Activated CD4-positive, alpha-beta T cell treated with anti-CD3 and anti-CD28 coated beads for 1 hour (primary cell): ENCODE measurements at regions not wholly inside any gene's neighbourhood (a gene's known extent, or its start where the extent isn't known, plus 50 kb on each side); places are given as distances from the start of the nearest gene placed in this dataset.

ENCODE experiments used
- DNase-seq: peaks from one replicate; pipeline ENCODE4 v3.0.0-alpha.2; 2020

DNA sequence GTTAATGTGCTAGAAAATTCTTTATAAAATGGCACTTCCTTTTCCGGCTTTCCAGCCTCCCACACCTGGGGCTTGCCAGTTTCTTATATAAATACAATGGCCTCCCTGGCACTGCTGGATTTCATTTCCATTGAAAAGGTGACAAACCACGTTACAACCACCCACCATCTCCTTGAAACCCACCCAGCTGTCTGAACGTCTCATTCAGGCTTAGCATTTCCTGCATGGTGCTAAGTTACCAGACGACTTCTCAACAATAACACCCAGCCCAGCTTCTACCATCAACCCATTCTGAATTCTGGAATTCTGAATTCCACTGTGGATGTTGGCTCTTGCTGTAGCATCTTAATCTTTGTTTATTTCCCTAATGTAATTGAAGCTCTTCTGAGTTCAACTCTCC lies 499.8 kb upstream of the CELF2 start:
- no peak for DNase-seq

DNA sequence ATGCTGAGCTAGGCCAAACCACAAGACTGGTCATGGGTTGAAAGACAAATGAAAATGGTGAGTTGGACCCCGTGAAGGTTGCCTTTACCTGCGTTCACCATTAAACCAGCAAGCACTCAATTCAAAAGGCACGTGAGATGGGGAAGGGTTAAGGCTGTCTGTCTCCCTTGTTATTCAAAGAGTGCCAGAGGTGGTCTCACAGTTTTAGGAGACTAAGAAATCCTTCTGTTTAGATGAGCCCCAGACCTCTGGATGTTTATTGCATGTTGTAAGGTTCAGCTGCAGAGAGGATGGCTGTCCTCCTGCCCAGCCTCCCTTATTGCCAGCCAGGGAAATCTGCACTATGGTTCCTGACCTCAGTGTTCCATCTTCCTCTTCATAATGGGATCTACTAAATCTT lies 498.0 kb upstream of the CELF2 start:
- DNase-seq: no peak

- no peak for DNase-seq
Observed at GRCh38 chr10:10520491-10521385, 496.9 kb upstream of the CELF2 start.

DNA sequence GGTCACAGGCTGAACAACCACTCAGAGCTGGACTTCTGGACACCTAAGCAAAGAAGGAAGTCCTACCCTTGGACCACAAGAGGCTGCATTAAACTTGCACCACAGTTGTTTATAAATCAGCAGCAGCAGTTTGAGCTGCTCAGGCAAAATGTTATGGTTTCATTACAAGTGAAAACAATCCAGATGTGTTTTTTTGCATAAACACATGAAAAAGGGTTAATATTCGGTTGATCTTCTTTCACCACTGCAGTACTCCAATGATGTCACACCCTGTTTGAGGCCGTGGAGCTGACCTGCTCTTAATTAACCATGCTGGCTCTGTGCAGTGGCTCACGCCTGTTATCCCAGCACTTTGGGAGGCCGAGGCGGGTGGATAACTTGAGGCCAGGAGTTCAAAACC lies 490.8 kb upstream of the CELF2 start:
- no peak for DNase-seq

DNA sequence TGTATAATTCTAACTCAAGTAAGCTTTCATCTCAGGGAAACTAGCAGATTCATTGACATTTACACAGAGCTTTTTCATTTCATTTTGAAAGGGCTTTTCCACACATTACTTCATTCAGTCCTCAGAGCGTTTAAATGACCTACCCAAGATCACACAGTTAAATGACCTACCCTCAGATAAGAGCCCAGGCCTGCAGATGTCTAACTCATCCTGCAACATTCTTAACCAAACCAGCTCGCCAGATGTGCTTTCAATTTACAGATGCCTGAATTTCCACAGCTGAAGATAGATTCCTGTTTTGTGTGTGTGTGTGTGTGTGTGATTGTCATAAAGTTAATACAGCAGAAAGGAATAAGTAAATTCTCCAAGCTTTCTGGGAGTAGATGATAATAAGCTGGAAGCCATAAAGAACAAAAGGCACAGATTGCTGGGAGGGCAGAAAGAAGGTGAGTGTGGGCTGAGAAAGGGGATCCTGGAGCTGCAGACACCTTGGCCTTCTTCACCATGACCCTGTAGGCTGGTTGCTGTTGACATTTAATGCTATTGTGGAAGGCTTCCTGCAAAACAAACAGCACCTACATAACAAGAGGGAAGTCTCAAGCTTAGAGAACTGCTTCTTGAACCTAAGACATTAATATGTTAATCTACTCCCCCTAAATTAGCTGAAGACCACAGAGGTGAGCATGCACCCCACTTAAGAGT lies 489.7 kb upstream of the CELF2 start:
- no peak for DNase-seq

DNA sequence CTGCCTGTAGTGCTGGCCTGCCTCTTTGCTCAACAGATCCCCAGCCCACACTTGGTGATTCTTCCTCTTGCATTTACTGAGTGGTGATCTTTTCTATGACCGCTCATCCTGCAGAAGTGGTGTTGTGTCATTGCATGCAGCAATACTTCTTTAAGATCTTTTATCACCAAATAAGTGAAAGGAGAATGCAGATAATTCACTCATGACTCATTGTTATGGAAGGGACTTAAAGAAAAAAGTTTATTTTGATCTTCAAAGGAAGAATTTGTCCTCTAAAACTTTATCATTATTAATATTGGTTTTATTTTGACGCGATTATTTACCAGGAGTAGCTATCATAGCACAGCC lies 489.1 kb upstream of the CELF2 start:
- DNase-seq: no peak

- DNase-seq: no peak
Observed at GRCh38 chr10:10530313-10530712, 487.4 kb upstream of the CELF2 start.

- DNase-seq: no peak
Observed at GRCh38 chr10:10532236-10532635, 485.4 kb upstream of the CELF2 start.

GRCh38 chr10:10532826-10533225 lies 484.8 kb upstream of the CELF2 start:
- no peak for DNase-seq

- DNase-seq: no peak
Observed at GRCh38 chr10:10533437-10533836, 484.2 kb upstream of the CELF2 start.

DNA sequence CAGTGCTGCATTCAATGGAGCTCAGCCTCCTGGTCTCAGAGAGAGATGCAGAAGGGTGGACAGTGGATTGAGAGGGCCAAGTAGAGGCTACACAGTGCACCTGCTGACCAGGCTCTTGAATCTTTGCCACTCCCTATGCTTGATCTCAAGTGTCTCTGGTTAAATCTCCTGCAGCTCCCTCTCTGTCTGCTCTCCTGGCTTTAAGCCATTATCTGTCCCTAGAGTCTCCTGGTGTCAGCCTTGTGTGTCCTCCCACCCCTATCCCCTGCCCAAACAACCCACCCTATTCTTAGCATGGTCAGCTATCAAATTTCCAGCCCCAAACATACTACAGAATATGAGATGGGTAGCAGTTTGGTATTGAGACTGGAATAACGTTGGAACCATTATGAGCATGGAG lies 479.3 kb upstream of the CELF2 start:
- DNase-seq: no peak

- no peak for DNase-seq
Observed at GRCh38 chr10:10540398-10540797, 477.3 kb upstream of the CELF2 start.

GRCh38 chr10:10542477-10542876 lies 475.2 kb upstream of the CELF2 start:
- DNase-seq: no peak

- DNase-seq: no peak
Observed at GRCh38 chr10:10544890-10545289, 472.8 kb upstream of the CELF2 start.

DNA sequence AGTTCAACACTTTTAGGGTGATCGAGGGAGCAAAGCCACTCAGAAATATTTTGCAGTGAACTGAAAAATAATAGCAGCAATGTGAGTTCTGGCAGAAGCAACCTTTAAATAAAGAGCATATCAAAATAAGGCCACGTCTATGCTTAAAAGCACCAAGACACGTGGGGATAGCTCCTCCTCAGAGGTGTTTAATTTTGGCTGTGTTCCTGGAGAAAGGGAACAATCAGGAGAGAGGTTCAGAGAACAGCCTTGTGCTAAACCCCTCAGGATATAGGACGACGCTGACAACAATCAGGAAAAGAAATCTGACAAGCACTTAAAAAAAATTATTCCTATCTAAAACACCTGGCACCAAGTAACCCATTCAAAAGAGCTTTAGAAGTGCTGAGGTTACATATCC lies 471.9 kb upstream of the CELF2 start:
- DNase-seq: no peak

DNA sequence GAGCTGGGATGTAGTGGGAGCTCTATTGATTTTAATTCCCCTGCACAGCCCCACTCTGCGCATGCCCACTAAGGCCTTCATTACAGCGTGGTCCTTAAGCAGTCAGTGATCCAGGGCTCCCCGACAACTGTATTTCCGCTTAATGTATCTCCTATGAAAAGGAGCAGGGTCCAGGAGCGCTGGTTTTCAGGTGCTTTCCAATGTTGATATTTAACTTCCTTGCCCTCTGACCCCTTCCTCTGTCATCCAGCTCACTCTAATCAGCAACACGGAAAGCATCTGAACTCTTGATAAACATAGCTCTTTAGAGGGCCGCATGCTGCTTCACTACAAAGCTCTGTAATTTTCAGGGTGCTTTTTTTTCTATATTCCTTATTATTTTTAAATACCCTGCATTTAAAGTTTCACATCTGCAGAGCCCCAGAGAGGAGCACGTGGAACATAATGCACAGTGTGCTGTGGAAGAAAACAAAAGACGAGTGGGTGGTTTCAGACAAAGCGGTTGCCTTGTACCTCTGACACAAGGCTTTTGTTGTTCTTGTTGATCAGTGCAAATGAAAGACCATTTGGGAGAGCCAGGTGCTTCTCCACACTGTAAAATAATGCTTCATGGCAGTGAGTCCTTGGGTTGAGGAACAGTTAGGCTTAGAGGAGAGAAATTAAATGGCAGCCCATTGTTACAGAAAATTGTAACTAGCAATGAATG lies 465.9 kb upstream of the CELF2 start:
- DNase-seq: no peak

DNA sequence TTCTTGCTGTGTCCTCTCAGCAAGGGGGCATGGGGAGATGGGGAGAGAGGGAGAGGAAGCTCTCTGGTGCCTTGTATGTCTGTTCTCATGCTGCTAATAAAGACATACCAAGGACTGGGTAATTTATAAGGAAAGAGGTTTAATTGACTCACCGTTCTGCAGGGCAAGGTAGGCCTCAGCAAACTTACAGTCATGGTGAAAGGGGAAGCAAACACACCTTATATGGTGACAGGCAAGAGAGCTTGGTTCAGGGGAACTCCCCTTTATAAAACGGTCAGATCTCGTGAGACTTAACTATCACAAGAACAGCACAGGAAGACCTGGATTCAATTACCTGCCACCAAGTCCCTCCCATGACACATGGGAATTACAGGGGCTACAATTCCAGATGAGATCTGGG lies 464.7 kb upstream of the CELF2 start:
- DNase-seq: no peak

- DNase-seq: no peak
Observed at GRCh38 chr10:10564081-10564794, 453.4 kb upstream of the CELF2 start.

GRCh38 chr10:10576937-10577336 lies 440.7 kb upstream of the CELF2 start:
- no peak for DNase-seq

GRCh38 chr10:10579709-10580108 lies 438.0 kb upstream of the CELF2 start:
- no peak for DNase-seq

DNA sequence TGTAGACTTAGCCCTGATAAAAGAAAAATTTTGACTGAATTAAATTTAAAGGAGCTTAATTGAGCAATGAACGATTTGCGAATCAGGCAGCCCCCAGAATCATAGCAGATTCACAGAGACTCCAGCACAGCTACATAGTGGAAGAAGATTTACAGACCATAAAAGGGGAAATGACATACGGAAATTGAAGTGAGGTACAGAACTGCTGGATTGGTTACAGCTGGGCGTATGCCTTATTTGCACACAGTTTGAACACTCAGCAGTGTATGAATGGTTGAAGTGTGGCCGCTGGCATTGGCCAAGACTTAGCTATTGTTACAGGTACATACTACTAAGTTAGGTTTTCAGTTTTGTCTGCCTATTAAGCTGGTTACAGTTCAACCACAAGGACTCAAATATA lies 433.5 kb upstream of the CELF2 start:
- no peak for DNase-seq

DNA sequence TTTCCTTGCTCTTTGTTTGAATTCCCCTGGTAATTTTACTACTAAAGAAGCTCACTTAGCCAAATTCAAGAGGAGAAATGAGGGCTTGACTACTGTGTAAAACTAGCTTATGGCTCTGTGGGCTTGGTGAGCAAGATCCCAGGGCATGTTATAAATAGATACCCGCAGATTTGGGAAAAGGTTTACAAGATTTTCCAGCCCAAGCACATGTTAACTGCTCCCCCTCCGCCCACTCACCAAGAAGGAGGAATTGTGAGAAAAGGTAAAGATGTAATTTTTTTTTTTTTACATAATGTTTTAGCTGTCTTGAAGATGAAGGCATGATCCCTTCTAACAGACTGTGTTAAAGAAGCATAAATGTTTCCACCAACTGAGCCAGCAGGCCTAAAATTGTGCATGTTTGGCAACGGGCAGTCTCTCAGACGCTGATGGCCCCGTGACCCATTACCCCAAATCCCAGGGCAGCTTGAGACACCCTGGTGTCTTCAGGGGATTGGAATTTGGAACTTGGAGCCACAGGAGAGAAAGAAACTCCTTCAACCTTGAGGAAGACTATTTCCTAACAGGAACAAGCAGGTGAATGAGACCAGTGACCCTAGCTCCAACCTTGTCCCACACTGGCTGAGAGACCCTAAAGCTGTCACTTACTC lies 429.8 kb upstream of the CELF2 start:
- no peak for DNase-seq
